GM19397 (cell line): ENCODE measurements at regions not wholly inside any gene's neighbourhood (a gene's known extent, or its start where the extent isn't known, plus 50 kb on each side); places are given as distances from the start of the nearest gene placed in this dataset.
"Not testable (repeated sequence)": the region's sequence is repeated elsewhere in the genome, so short reads cannot be mapped to it uniquely, and the experiment has no call there.

Source experiments
- ATAC-seq: cut with Tn5 transposase; IDR thresholded peaks from one replicate; pipeline ENCODE4 v1.9.1; 2021; ENCODE audit warnings: mild to moderate bottlenecking, moderate library complexity; ENCODE audit not compliant: unreplicated experiment

DNA sequence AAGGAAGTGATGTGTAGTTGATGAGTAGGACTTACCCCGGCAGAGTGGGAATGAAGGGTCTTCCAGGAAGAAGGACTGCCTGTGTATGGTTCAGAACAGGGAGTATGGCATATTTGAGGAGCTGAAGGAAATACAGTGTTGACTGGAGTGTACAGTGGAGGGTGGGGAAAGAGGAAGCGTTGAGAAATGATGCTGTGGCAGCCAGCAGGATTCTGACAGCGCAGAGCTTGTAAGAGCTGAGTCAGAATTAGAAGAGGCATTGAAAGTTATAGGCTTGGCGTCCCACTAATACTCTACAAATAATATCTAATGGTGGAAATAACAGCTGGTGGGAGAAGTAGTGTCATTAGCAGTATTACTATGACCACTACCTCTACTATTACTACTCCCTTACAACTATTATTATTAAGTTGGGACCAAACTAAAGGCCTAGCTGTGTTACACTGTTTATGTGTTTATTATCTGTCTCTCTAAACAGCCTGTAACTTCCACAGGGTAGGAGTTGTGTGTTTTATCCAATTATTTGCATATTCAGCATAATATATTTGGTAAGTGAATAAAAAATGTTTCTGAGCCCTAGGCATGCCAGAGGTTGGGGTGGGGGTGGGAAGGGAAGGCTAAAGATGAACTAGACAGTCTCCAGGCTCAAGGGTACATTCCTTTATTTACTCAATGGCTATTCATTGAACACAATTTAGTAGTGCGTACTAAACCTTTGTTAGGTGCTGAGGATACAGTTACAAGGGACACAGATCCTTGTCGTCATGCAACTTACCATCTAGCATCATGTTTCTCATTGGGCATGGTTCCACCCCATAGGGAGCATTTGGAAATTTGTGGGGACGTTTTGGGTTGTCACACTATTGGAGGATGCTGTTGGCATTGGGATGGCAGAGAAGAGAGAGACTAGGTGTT, 428.8 kb upstream of the ONECUT1 start:
- ATAC-seq = no peak

GRCh38 chr15:53216036-53216435, 425.9 kb upstream of the ONECUT1 start:
- no peak for ATAC-seq

- no peak for ATAC-seq
These were observed 423.2 kb upstream of the ONECUT1 start for GRCh38 chr15:53213336-53213735.

DNA sequence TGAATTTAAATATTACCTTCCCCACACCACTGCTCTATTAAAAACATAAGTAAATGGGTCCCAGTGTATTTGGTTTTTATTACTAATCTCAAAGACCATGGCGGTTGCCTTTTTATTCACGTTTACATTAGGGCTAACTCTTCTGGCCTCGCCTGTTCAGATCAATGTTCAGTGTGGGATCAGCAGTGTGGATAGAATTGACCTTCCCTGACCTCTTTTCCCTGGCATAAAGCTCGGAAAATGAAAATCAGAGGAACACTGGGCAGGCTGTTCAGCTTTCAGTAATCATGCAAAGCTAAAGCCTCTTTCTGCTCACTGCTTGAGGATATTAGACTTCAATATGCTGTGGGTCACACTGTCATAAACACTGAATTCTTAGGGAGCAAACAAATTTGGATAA, 422.6 kb upstream of the ONECUT1 start:
- no peak for ATAC-seq

DNA sequence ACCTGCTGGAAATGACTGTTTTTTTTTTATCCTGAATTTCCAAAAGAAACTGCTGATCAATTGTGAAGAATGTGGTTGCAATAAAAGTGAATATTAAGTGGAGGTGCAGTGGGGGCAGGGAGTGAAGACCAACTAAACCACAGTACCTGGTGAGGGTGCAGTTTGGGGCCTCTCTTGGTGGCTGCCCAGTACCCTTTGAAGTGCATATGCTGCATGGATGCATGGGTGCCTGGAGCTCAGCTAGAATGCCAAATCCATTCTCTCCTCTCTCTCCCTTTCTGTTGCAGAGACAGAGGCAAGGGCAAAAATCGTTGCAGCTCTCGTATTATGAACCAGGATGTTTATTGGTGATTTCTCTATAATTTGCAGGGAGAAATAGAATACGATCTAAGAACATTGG, 420.5 kb upstream of the ONECUT1 start:
- no peak for ATAC-seq

GRCh38 chr15:53209396-53210042, 419.4 kb upstream of the ONECUT1 start:
- ATAC-seq = no peak

DNA sequence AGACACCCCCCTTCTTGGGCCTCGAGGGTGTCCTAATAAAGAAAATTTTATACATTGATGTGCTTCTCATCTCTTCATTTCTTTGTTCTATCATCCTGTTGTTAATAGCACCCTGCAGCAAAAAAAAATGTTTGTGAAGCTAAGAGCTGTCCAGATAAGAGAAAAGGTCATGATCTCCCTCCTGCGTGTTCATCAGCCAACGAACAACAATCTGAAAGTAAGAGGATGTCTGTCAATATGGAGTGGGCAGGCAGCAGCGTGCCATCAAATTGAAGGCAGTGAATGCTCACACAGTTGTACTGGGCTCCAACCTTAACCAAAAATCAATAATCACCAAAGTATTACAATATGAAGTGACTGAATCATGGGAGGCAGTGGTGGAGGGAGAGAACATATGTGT, 418.6 kb upstream of the ONECUT1 start:
- no peak for ATAC-seq

DNA sequence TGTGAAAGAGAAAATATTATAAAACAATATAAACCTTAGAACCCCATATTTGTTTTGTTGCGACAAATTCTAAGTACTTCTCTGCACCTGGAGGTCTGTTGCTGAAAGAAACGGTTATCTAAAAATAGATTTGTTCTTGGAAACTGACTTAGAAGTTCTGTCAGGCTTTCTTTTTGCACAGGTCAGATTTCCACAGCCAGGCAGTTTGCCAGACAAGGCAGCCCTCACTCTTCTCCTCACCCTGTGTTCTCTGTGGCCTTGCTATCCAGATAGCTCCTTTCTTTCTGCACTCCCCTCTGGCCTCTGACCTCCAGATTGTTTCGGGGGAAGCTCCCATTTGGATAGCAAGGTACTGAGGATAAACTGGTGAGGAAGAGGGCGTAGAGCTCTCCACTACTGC, 413.3 kb upstream of the ONECUT1 start:
- ATAC-seq = no peak

DNA sequence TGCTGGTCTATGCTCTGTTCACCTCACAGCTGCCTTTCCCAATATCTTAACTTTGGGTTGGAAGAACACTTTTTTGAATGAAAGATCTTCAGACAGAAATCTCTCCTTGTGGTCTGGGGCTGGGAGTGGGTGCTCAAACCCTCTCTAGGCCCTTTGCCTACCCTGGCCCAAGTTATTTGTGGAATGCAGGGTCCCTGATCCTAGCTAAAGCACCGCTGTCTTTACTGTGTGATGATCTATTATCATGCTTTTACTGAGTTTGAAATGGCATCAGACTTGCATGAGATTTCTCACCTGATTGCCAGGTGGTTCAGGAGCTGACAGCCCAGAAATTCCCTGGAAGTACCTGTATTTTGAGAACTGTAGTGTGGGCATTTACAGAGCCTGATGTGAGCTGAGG, 412.7 kb upstream of the ONECUT1 start:
- ATAC-seq = no peak

DNA sequence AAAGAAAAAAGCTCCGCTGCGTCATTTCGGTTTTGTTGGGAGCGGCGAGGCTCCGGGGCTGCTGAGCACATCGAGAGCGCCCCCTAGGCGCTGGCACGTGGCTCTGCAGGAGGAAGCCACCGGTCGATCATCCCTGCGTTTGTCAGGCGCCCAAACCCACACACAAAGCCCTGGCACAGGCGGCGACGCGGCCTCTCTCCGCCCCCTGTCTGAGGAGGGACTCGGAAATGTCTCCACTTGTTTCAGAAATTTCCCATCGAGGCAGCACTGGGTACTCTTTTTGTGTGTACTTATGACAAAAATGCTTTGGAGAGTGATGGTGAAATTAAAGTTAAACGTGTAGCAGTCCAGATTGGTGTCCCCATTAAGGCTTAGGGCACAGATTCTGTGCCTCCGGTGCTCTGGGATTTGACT, 407.3 kb upstream of the ONECUT1 start:
- peak; percentile 83 for ATAC-seq

- ATAC-seq = no peak
These were observed 406.7 kb upstream of the ONECUT1 start for GRCh38 chr15:53196788-53197187.

- ATAC-seq = no peak
These were observed 406.1 kb upstream of the ONECUT1 start for GRCh38 chr15:53196242-53196641.

GRCh38 chr15:53193149-53193548, 403.0 kb upstream of the ONECUT1 start:
- no peak for ATAC-seq

- ATAC-seq = no peak
These were observed 399.7 kb upstream of the ONECUT1 start for GRCh38 chr15:53189860-53190259.

DNA sequence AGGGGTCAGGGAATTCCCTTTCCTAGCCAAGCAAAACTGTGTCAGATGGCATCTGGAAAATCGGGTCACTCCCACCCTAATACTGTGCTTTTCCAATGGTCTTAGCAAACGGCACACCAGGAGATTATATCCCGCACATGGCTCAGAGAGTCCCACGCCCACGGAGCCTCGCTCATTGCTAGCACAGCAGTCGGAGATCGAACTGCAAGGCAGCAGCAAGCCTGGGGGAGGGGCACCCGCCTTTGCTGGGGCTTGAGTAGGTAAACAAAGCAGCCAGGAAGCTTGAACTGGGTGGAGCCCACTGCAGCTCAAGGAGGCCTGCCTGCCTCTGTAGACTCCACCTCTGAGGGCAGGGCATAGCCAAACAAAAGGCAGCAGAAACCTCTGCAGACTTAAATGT, 393.3 kb upstream of the ONECUT1 start:
- not testable (repeated sequence) for ATAC-seq

GRCh38 chr15:53171571-53171970, 381.4 kb upstream of the ONECUT1 start:
- no peak for ATAC-seq

DNA sequence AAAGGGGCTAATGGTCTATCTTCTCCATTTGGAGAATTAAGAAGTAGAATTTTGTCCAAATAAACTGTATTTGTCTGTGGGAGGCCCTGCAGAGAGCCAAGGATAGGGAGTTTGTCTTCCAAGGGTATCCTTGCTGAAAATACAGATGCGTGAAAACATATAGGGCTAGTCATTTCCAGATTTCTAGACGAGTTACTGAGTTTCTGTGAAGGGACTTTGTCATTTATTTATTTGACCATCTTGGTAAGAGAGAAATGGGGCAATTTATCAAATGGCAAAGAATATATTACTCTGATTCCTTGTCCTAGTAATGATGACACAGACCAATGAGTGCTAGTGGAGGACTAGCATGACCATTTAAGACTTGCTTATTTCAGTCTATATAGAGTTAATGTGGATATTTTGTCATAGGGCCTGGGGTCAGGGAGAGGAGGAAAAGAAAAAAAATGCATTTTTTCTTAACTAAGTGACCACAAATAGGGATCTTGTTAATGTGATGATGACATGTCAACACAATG, 376.6 kb upstream of the ONECUT1 start:
- no peak for ATAC-seq

DNA sequence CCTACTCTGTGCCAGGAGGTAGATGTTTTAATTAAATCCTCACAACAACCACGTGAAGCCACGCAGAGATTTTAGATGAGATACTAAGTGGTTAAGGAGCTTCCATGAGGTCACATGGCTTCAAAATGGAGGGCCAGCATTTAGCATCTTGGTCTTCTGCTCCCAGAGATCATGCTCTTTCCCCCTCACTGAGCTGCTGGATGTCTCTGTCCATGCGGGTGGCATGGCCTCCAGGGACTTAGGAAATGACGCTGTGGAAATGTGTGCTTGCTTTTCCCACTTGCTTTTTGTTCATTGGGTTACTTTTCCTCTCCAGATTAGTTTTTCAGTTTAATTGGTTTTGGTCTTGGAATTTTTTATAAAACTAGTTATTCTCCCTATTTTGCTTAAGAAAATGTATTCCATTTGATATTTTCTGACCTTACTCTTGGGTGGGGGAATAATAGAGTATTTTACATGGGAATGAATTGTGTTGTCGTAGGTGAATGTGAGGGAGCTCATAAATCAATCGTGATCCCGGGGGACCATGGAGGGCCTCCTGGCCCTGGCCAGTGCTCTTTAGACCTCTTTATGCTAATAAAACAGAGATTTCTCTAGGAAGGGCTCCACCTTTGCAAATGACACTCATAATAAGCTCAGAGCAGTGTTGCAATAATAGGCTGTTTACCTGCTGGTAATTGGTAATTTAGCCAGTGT, 376.0 kb upstream of the ONECUT1 start:
- ATAC-seq = no peak

DNA sequence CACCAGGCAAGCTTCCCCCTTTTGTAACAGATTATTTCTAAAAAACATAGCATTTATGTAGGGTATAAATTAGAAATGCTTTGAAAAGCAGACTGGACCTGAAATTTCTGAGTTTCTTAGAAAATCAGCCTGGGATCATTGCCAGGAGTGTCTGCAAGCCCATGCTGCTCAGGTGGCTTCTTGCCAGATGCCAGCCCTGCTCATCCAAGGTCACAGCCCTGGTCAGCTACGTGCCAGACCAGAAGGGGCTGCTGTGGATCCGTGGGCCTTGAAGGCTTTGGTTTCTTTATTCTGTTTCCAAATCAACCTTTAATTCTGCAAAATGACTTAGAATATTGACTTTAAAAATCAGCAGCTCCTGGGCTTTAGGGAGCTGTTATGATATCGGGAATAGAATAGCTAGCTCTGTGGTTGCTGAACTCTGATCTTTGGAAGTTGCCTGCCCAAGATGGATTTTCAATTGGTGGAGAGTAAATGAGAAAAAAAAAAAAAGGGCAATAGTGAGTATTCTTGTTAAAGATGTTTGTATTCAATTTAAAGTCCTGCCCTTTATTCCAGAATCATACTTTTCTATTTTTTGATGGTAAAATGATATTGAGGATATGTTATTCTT, 370.1 kb upstream of the ONECUT1 start:
- ATAC-seq = no peak

DNA sequence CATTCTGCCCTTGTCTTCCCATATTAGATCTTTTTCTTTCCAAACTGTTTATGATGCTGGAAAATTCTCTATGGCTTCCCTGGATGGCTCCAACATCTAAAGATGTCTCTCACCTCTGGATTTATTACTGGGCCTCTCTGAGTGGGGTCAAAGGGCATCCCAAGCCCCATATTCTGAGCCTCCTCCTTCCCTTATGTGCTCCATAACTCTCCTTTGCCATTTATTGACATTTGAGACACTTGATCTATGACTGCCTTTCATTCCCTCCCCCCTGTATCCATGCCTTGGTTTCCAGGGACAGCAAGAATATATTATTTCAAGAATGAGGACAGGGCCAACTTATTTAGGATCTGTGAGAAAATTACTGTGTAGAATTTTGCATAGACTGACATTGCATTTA, 369.3 kb upstream of the ONECUT1 start:
- ATAC-seq = no peak

DNA sequence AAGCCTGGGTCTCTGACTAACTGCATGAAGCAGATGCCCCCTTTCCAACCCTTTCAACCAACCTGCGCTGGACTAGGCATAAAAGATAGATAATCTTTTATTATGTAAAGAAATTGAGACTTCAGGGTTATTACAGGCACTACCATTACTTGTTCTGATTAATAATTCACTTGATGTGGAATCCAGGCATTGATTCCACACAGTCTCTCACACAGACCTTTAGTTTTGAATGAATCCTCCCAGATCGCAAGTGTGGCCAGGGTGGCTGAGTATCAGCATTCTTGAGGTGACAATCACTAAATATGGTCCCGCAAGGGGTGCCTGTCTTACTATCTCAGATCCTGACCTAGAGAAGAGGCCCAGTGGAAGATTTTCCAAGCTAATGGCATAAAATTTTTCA, 368.9 kb upstream of the ONECUT1 start:
- ATAC-seq = no peak
